ENCODE measurements at regions not wholly inside any gene's neighbourhood (a gene's known extent, or its start where the extent isn't known, plus 50 kb on each side); places are given as distances from the start of the nearest gene placed in this dataset.
"Not testable (repeated sequence)": the region's sequence is repeated elsewhere in the genome, so short reads cannot be mapped to it uniquely, and the experiment has no call there.

- DNase-seq (ENCODE audit: low spot score): no peak
Observed at GRCh38 chr9:13443346-13444244, 164.1 kb upstream of the MPDZ start.

- no peak for DNase-seq (ENCODE audit: low spot score)
Observed at GRCh38 chr9:13439685-13440476, 160.4 kb upstream of the MPDZ start.

GRCh38 chr9:13437866-13438265, 158.4 kb upstream of the MPDZ start:
- no peak for DNase-seq (ENCODE audit: low spot score)

GRCh38 chr9:13436591-13436990, 157.1 kb upstream of the MPDZ start:
- DNase-seq (ENCODE audit: low spot score): no peak

GRCh38 chr9:13433453-13433852, 154.0 kb upstream of the MPDZ start:
- DNase-seq (ENCODE audit: low spot score): not testable (repeated sequence)

DNA sequence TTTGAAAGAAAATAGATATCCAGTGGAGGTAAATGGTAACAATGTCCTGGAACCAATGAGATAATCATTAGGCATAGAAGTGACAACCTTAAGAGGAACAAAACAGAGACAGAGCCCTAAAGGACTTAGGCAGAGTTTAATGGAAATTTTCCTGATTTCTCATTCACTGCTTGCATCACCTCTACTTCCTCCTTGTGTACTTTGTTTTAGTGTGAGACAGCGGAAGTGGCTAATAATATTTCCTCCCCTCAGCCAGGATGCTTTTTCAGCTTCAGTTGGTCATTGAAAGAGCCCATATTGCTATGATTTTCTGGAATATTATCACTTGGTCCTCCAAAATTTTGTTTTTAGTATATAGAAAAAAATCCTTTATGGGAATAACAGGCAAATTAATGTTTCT, 153.4 kb upstream of the MPDZ start:
- DNase-seq (ENCODE audit: low spot score): no peak

- DNase-seq (ENCODE audit: low spot score): no peak
Observed at GRCh38 chr9:13431692-13432091, 152.2 kb upstream of the MPDZ start.

DNA sequence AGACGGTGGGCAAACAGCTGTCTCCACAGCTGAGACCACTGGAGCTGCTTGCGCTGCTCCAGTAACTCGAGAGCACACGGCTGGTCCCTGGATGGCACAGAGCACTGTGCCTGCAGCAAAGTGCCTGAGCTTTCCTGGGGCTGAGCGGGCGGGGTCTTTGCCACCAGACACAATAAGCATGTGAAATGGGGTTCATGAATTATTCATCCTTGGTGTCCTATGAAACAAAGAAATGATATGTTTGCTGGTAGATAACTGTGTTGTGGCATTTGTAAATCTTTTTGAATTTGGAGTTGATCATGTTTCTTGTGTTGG, 151.7 kb upstream of the MPDZ start:
- no peak for DNase-seq (ENCODE audit: low spot score)

GRCh38 chr9:13430368-13431221, 151.1 kb upstream of the MPDZ start:
- no peak for DNase-seq (ENCODE audit: low spot score)

GRCh38 chr9:13429301-13430190, 150.1 kb upstream of the MPDZ start:
- no peak for DNase-seq (ENCODE audit: low spot score)

DNA sequence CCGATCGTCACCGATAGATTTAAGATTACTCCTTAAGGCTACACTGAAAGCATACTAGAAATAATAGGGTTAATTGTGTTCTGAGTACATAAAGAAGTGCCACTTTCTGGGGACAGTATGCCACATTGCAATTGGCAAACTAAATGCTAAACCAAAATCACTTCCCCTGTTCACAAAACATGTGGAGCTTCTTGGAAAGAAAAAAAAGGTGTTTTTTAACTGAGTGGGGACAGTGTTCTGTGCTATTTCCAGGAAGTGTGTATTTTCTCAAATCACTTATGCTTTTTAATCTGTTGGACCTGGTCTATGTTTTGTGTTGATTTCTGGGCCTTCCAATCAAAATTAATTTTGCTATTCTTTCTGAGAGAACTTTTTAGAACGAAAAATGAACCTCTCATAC, 149.3 kb upstream of the MPDZ start:
- DNase-seq (ENCODE audit: low spot score): no peak

DNA sequence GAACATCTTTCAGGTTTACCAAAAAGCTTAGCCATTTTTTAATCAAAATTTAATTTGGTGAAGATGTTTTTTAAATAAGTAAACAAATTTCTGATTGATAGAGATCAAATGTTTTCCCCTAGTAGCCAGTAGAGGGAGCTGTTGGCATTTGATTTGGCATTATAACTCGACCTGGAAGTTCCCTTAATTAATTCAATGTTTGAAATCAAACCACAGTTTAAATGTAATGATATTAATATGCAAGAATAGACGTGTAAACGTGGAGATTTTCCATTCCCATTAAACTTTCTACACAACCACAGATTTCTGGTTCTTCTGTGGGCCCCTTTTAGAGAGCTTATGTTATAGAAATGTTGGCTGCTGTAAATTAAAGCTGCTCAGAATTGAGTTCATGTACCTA, 148.1 kb upstream of the MPDZ start:
- DNase-seq (ENCODE audit: low spot score): no peak

DNA sequence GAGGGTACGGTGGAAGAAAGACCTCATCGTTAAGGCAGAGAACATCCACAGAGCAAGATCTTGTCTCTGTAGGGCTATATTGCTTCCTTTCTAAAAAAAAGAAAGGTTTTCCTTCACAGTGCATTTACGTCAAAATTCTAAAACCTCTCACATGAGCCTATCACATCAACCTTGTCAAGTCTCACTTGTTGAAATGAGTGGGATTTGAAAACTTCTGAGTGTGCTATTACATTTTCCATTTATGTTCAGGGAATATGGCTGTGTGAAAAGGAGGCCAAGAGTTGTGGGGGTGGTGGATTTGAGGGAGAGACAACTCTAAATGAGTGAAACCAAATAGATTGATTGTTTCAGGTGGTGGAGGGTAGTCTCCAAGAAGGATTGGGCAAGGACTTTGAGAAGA, 147.1 kb upstream of the MPDZ start:
- no peak for DNase-seq (ENCODE audit: low spot score)

DNA sequence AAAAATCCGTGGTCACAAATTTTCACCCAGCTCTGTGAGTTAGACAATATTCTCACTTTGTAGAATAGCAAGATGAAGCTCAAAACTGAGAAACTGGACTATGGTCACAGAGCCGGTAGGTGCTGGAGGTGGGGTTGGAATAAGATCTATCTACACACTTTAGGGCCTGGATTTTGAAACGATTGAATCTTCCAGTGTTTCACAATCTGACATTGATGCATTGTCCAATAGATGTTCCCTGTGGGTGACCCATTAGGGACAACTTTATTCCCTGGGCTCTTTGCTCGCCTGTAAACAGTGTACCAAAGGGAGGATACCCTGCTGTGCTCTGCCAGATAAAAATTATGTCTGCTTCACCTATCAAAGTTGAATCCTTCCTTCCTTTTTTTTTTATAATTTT, 145.4 kb upstream of the MPDZ start:
- DNase-seq (ENCODE audit: low spot score): no peak

DNA sequence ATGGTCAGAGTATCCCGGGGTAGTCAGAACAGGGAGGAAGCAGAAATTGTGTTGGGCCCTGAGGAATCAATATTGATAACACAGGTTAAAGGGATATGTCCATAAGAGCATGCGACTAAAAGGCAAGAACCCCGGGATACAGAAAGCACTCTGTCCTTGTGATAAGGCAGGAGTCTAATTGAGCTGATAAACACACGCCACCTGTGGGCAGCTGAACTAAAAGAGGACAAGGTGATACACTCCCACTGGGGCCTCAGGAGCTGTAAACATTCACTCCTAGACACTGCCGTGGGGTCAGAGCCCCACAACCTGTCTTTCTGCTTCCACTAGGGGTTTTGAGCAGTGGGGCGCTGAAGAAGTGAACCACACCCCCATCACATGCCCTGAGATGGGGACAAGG, 144.7 kb upstream of the MPDZ start:
- DNase-seq (ENCODE audit: low spot score): no peak

- no peak for DNase-seq (ENCODE audit: low spot score)
Observed at GRCh38 chr9:13414349-13414748, 134.9 kb upstream of the MPDZ start.

DNA sequence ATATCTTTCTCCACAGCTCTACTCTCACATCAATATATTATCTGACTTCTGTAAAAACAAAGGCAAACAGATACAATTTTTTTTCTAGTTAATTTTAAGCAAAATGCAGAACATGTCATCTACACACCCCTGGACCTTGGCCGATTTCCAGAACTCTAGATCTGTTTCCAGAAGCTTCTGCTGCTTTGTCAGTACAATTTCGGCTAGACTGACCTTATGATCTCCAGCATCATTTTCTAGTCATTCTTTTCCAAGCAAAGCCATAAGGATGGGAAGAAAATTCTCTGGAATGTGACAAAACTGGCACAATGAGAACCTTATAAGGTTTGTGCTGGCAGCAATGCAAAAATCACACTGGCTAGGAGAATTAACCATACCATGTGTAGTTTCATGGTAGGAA, 132.8 kb upstream of the MPDZ start:
- DNase-seq (ENCODE audit: low spot score): no peak

DNA sequence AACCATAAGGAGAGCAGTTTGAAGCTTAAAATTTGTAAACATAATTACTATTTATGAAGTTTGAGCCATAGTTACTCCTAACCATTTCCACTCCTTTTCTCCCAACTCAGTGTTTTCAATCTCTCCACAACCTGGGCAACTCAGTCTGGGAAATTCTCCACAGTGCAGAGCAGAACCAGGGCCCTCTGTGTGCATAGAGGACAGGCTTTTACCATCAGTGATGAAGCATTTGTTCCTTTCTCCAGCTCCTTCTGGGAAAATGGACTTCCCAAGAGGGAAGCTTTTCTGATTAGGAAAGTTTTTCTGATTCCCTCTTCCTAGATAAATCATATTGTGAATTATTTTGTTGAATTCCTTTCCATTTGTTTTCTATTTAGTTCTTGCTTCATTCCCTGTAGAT, 132.3 kb upstream of the MPDZ start:
- no peak for DNase-seq (ENCODE audit: low spot score)

DNA sequence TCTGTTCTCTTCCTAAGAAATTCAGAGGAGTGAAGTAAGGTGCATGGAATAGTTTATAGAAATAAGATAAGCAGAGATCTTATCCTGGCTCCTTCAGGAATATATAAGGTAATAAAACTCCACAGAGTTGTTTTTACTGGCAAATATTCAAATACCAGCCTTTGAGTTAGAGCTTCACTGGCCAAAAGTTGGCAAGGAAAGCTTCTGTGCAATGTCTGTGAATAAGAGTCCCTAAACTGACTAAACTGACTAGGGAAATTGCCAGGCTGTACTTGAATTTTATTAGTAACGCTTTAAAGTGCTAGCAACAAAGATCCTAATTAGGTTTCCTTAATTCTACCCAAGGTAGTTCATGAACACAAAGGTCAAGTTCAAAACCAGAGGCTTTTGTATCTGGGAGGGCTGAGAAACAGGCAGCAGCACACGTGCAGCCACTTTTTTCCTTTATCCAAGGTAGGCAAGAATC, 131.1 kb upstream of the MPDZ start:
- no peak for DNase-seq (ENCODE audit: low spot score)

DNA sequence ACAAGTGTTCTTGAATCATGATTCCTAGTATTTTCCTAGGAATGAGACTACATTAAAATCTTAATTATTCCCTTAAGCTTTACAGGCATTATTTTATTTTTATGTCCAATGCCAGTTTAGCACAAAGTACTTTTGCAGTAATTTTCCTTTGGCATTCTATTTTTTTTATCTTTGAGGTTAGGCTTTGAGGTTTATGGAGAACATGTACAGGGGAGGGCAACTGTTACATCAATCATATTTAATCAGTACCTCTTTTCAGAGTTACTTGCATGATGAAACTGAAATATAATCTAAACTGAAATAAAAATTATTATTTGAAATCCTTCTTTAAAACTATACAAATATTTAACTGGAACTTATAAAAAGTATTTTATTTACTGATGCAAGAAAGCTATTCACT, 118.2 kb upstream of the MPDZ start:
- DNase-seq (ENCODE audit: low spot score): no peak

DNA sequence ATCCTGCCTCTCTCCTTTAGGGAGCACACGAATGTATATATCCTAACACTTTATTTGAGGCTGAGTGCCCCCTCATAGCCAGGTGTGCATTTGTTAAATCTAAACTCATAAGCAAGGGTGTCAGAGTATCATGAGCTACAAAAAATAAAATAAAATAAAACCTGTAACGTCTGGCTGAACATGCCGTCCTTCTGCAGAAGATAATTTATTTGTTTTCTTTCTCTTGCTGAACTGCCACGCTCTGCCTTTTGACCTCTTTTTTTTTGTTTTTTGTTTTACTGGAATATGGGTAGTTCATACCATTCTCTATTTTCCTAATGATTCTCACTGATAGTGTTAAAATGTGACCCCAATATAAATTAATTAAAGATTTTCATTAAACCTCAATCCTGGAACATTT, 117.7 kb upstream of the MPDZ start:
- DNase-seq (ENCODE audit: low spot score): no peak
